ENCODE measurements at regions not wholly inside any gene's neighbourhood (a gene's known extent, or its start where the extent isn't known, plus 50 kb on each side); places are given as distances from the start of the nearest gene placed in this dataset.

GRCh38 chr15:100705065-100705464, 102.7 kb downstream of the ASB7 start:
- DNase-seq (ENCODE audit: low spot score): no peak
- no peaks in the 10 kb centered on the region for H3K36me3 ChIP-seq (ENCODE audit: insufficient read depth, low read length, poor library complexity, severe bottlenecking)
- peaks cover 4% of the 10 kb centered on the region for H3K27me3 ChIP-seq (replicated peaks; ENCODE audit: insufficient read depth, low read depth, low read length, poor library complexity)
- H3K9me3 ChIP-seq (ENCODE audit: low read depth, low read length, poor library complexity, severe bottlenecking): no peaks in the 10 kb centered on the region
- CTCF ChIA-PET: no interaction called here
- no peaks in the 10 kb centered on the region for H3K4me1 ChIP-seq (ENCODE audit: insufficient read depth, low read length, poor library complexity, severe bottlenecking)
- POLR2A ChIA-PET (ENCODE audit: low non-redundant PET): no interaction called here
- BruUV-seq (replicated peaks): no TSS peak
- intact Hi-C loops (cut with micrococcal nuclease; ENCODE audit: unreplicated experiment): no loop called here
- no peak overlapping the region for H3K4me3 ChIP-seq (ENCODE audit: low read depth, low read length, poor library complexity, severe bottlenecking)
- TF ChIP-seq CTCF (conservative IDR thresholded peaks at IDR 0.05; ENCODE audit: low read depth, low read length) (no peak), EZH2 (IDR thresholded peaks at IDR 0.05; ENCODE audit: borderline replicate concordance, low read depth, low read length, poor library complexity, severe bottlenecking) (no peak)
- no peak overlapping the region for H3K27ac ChIP-seq (ENCODE audit: low read depth, low read length, poor library complexity, severe bottlenecking)

GRCh38 chr15:100705841-100706240, 103.5 kb downstream of the ASB7 start:
- no TSS peak for BruUV-seq (replicated peaks)
- CTCF ChIA-PET: no interaction called here
- Histone ChIP-seq H3K27ac (ENCODE audit: low read depth, low read length, poor library complexity, severe bottlenecking) (no peak overlapping the region), H3K4me1 (ENCODE audit: insufficient read depth, low read length, poor library complexity, severe bottlenecking) (no peaks in the 10 kb centered on the region), H3K36me3 (ENCODE audit: insufficient read depth, low read length, poor library complexity, severe bottlenecking) (no peaks in the 10 kb centered on the region), H3K4me3 (ENCODE audit: low read depth, low read length, poor library complexity, severe bottlenecking) (no peak overlapping the region), H3K27me3 (replicated peaks; ENCODE audit: insufficient read depth, low read depth, low read length, poor library complexity) (peaks cover 4% of the 10 kb centered on the region), H3K9me3 (ENCODE audit: low read depth, low read length, poor library complexity, severe bottlenecking) (no peaks in the 10 kb centered on the region)
- TF ChIP-seq CTCF (conservative IDR thresholded peaks at IDR 0.05; ENCODE audit: low read depth, low read length): no peak
- no peak for TF ChIP-seq EZH2 (IDR thresholded peaks at IDR 0.05; ENCODE audit: borderline replicate concordance, low read depth, low read length, poor library complexity, severe bottlenecking)
- DNase-seq (ENCODE audit: low spot score): no peak
- intact Hi-C loops (cut with micrococcal nuclease; ENCODE audit: unreplicated experiment): no loop called here
- POLR2A ChIA-PET (ENCODE audit: low non-redundant PET): no interaction called here

GRCh38 chr15:100707229-100707628, 104.8 kb downstream of the ASB7 start:
- CTCF ChIA-PET: no interaction called here
- TF ChIP-seq CTCF (conservative IDR thresholded peaks at IDR 0.05; ENCODE audit: low read depth, low read length) (no peak), EZH2 (IDR thresholded peaks at IDR 0.05; ENCODE audit: borderline replicate concordance, low read depth, low read length, poor library complexity, severe bottlenecking) (no peak)
- intact Hi-C loops (cut with micrococcal nuclease; ENCODE audit: unreplicated experiment): no loop called here
- BruUV-seq (replicated peaks): no TSS peak
- no peak overlapping the region for H3K27ac ChIP-seq (ENCODE audit: low read depth, low read length, poor library complexity, severe bottlenecking)
- H3K36me3 ChIP-seq (ENCODE audit: insufficient read depth, low read length, poor library complexity, severe bottlenecking): no peaks in the 10 kb centered on the region
- POLR2A ChIA-PET (ENCODE audit: low non-redundant PET): no interaction called here
- peaks cover 1% of the 10 kb centered on the region for H3K27me3 ChIP-seq (replicated peaks; ENCODE audit: insufficient read depth, low read depth, low read length, poor library complexity)
- no peaks in the 10 kb centered on the region for H3K9me3 ChIP-seq (ENCODE audit: low read depth, low read length, poor library complexity, severe bottlenecking)
- no peak overlapping the region for H3K4me3 ChIP-seq (ENCODE audit: low read depth, low read length, poor library complexity, severe bottlenecking)
- no peak for DNase-seq (ENCODE audit: low spot score)
- H3K4me1 ChIP-seq (ENCODE audit: insufficient read depth, low read length, poor library complexity, severe bottlenecking): no peaks in the 10 kb centered on the region
